MM.1S (cell line): ENCODE measurements at regions not wholly inside any gene's neighbourhood (a gene's known extent, or its start where the extent isn't known, plus 50 kb on each side); places are given as distances from the start of the nearest gene placed in this dataset.

Experiments
- DNase-seq: peaks from one replicate; pipeline ENCODE4 v3.0.0-alpha.2; 2015
- H2AFZ ChIP-seq: fragments of 300-600 bp; sonication (generic); 2 replicates; pipeline ENCODE4 v1.6.0; 2016; ENCODE audit warnings: antibody characterized with exemption, low read length
- H3F3A ChIP-seq: fragments of 300-600 bp; sonication (generic); 2 replicates; pipeline ENCODE4 v1.6.1; 2016; ENCODE audit warnings: mild to moderate bottlenecking, antibody characterized with exemption, low read length, moderate library complexity, mixed read lengths; ENCODE audit not compliant: insufficient read depth
- H3K27ac ChIP-seq: fragments of 300-600 bp; sonication (generic); 2 replicates; pipeline ENCODE4 v1.5.1; 2016; ENCODE audit warnings: mild to moderate bottlenecking, low read length
- H3K27me3 ChIP-seq: fragments of 300-600 bp; sonication (generic); replicated peaks from 2 replicates; pipeline ENCODE4 v1.6.0; 2016; ENCODE audit warnings: low read length; ENCODE audit not compliant: insufficient read depth
- H3K36me3 ChIP-seq: fragments of 300-600 bp; sonication (generic); replicated peaks from 2 replicates; pipeline ENCODE4 v1.6.1; 2016; ENCODE audit warnings: mild to moderate bottlenecking, low read length, mixed read lengths; ENCODE audit not compliant: insufficient read depth
- H3K4me1 ChIP-seq: fragments of 300-600 bp; sonication (generic); 2 replicates; pipeline ENCODE4 v1.6.1; 2016; ENCODE audit warnings: low read length, mixed read lengths
- H3K4me2 ChIP-seq: fragments of 300-600 bp; sonication (generic); 2 replicates; pipeline ENCODE4 v1.6.0; 2016; ENCODE audit warnings: low read depth, low read length
- H3K4me3 ChIP-seq: fragments of 300-600 bp; sonication (generic); 2 replicates; pipeline ENCODE4 v1.5.1; 2016; ENCODE audit warnings: low read length, mixed read lengths
- H3K79me2 ChIP-seq: fragments of 300-600 bp; sonication (generic); 2 replicates; pipeline ENCODE4 v1.6.1; 2016; ENCODE audit warnings: mixed run types, low read length, mixed read lengths
- H3K9ac ChIP-seq: fragments of 300-600 bp; sonication (generic); 2 replicates; pipeline ENCODE4 v1.6.1; 2016; ENCODE audit warnings: low read length, mixed read lengths
- H3K9me2 ChIP-seq: fragments of 300-600 bp; sonication (generic); replicated peaks from 2 replicates; pipeline ENCODE4 v1.6.1; 2016; ENCODE audit warnings: mild to moderate bottlenecking, low read length, mixed read lengths; ENCODE audit not compliant: insufficient read depth
- H3K9me3 ChIP-seq: fragments of 300-600 bp; sonication (generic); replicated peaks from 2 replicates; pipeline ENCODE4 v1.6.1; 2016; ENCODE audit warnings: mild to moderate bottlenecking, low read length, mixed read lengths; ENCODE audit not compliant: insufficient read depth
- H4K20me1 ChIP-seq: fragments of 300-600 bp; sonication (generic); 2 replicates; pipeline ENCODE4 v1.6.1; 2016; ENCODE audit warnings: mild to moderate bottlenecking, low read length, moderate library complexity, mixed read lengths; ENCODE audit not compliant: insufficient read depth
- CTCF ChIP-seq: fragments of 300-600 bp; sonication (generic); IDR thresholded peaks from 2 replicates; pipeline ENCODE4 v1.5.1; 2016; ENCODE audit warnings: antibody characterized with exemption, low read length, mixed read lengths
- EZH2 ChIP-seq: fragments of 300-600 bp; sonication (generic); optimal IDR thresholded peaks from 2 replicates; pipeline ENCODE3; 2017; ENCODE audit warnings: low read depth, mild to moderate bottlenecking, antibody characterized with exemption, low read length, mixed read lengths
- EZH2phosphoT487 ChIP-seq: fragments of 300-600 bp; sonication (generic); IDR thresholded peaks from 2 replicates; pipeline ENCODE4 v1.6.1; 2018; ENCODE audit warnings: antibody characterized with exemption, low read length

- DNase-seq, result no peak
- Histone ChIP-seq H3K4me2 (no peak overlapping the region), H3K27ac (no peak overlapping the region), H3K9me2 (no peaks in the 10 kb centered on the region), H3K4me3 (no peak overlapping the region), H3K9ac (no peak overlapping the region), H3K36me3 (no peaks in the 10 kb centered on the region), H3F3A (no peaks in the 10 kb centered on the region), H3K9me3 (no peaks in the 10 kb centered on the region), H3K4me1 (no peaks in the 10 kb centered on the region), H2AFZ (no peak overlapping the region), H3K27me3 (no peaks in the 10 kb centered on the region), H3K79me2 (no peaks in the 10 kb centered on the region), H4K20me1 (no peaks in the 10 kb centered on the region)
- TF ChIP-seq CTCF, result no peak
- TF ChIP-seq EZH2phosphoT487, result no peak
- TF ChIP-seq EZH2, result no peak
Observed at GRCh38 chr4:157885811-157886210, 287.0 kb downstream of the GASK1B start.

GRCh38 chr4:157882901-157883300 lies 289.9 kb downstream of the GASK1B start:
- Histone ChIP-seq H3K36me3 (no peaks in the 10 kb centered on the region), H3K79me2 (no peaks in the 10 kb centered on the region), H3F3A (no peaks in the 10 kb centered on the region), H3K27ac (no peak overlapping the region), H3K4me2 (no peak overlapping the region), H2AFZ (no peak overlapping the region), H3K9ac (no peak overlapping the region), H4K20me1 (no peaks in the 10 kb centered on the region), H3K4me3 (no peak overlapping the region), H3K9me3 (no peaks in the 10 kb centered on the region), H3K9me2 (no peaks in the 10 kb centered on the region), H3K4me1 (no peaks in the 10 kb centered on the region), H3K27me3 (no peaks in the 10 kb centered on the region)
- TF ChIP-seq EZH2phosphoT487 (no peak), EZH2 (no peak), CTCF (no peak)
- no peak for DNase-seq

- Histone ChIP-seq H3K9me3 (no peaks in the 10 kb centered on the region), H3K4me3 (no peak overlapping the region), H3K4me2 (no peak overlapping the region), H3K9me2 (no peaks in the 10 kb centered on the region), H3K27ac (no peak overlapping the region), H3K27me3 (no peaks in the 10 kb centered on the region), H2AFZ (no peak overlapping the region), H3K36me3 (no peaks in the 10 kb centered on the region), H3K79me2 (no peaks in the 10 kb centered on the region), H4K20me1 (no peaks in the 10 kb centered on the region), H3K9ac (no peak overlapping the region), H3F3A (no peaks in the 10 kb centered on the region), H3K4me1 (no peaks in the 10 kb centered on the region)
- TF ChIP-seq CTCF (no peak), EZH2phosphoT487 (no peak), EZH2 (no peak)
- no peak for DNase-seq
Observed at GRCh38 chr4:157880761-157881160, 292.1 kb downstream of the GASK1B start.
